HG03457 (cell line): ENCODE measurements at regions not wholly inside any gene's neighbourhood (a gene's known extent, or its start where the extent isn't known, plus 50 kb on each side); places are given as distances from the start of the nearest gene placed in this dataset.

Experiments
- ATAC-seq: cut with Tn5 transposase; IDR thresholded peaks from one replicate; pipeline ENCODE4 v1.9.1; 2021; ENCODE audit warnings: moderate number of reproducible peaks; ENCODE audit not compliant: unreplicated experiment

- no peak for ATAC-seq
Measured at GRCh38 chr4:151824656-151825055, 63.8 kb upstream of the GATB start.

GRCh38 chr4:151822331-151822730, 61.5 kb upstream of the GATB start:
- no peak for ATAC-seq

DNA sequence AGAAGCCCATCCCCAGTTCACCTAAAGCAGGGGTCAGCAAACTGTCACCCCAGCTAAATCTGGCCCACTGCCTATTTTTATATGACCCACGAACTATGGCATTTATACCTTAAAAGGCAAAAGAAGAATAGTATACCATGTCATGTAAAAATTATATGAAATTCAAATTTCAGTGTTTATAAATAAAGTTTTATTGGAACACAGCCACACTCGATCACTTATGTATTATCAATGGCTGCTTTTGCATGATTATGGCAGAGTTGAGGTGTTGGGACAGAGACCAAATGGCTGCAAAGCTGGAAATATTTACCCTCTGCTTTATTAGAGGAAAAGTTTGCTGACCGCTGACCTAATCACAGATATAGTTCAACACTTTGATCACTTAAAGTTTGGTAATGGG, 59.2 kb upstream of the GATB start:
- no peak for ATAC-seq

GRCh38 chr4:151811403-151811802, 50.6 kb upstream of the GATB start:
- ATAC-seq, result no peak
